SK-N-MC (cell line): ENCODE measurements at regions not wholly inside any gene's neighbourhood (a gene's known extent, or its start where the extent isn't known, plus 50 kb on each side); places are given as distances from the start of the nearest gene placed in this dataset.

ENCODE experiments used
- DNase-seq: peaks from one replicate; pipeline ENCODE4 v3.0.0-alpha.2; 2011; ENCODE audit warnings: low read depth, low spot score
- H3K27ac ChIP-seq: fragments of 200-600 bp; sonication (generic); 2 replicates; pipeline ENCODE4 v1.5.1; 2016; ENCODE audit warnings: mixed run types
- H3K36me3 ChIP-seq: fragments of 200-600 bp; sonication (generic); 2 replicates; pipeline ENCODE4 v1.6.1; 2017; ENCODE audit warnings: antibody characterized with exemption, low read length, mixed read lengths; ENCODE audit not compliant: insufficient read depth
- H3K4me3 ChIP-seq: fragments of 200-600 bp; sonication (generic); 2 replicates; pipeline ENCODE4 v1.5.1; 2016
- H3K9ac ChIP-seq: fragments of 200-600 bp; sonication (generic); 2 replicates; pipeline ENCODE4 v1.8.0; 2017; ENCODE audit warnings: mixed run types, mixed read lengths; ENCODE audit not compliant: insufficient read length
- H3K9me3 ChIP-seq: fragments of 200-600 bp; sonication (generic); 2 replicates; pipeline ENCODE4 v1.6.1; 2017; ENCODE audit warnings: low read depth, mild to moderate bottlenecking, antibody characterized with exemption, low read length, moderate library complexity, mixed read lengths
- EZH2 ChIP-seq: fragments of 200-600 bp; sonication (generic); IDR thresholded peaks from one replicate; pipeline ENCODE4 v1.6.1; 2017; ENCODE audit warnings: antibody characterized with exemption
- FOXP2 ChIP-seq: optimal IDR thresholded peaks from 2 replicates; pipeline ENCODE3; 2011; ENCODE audit warnings: mild to moderate bottlenecking, moderate library complexity; ENCODE audit not compliant: insufficient read depth; ENCODE audit errors: extremely low read length, control extremely low read depth
- POLR2AphosphoS5 ChIP-seq: IDR thresholded peaks from 2 replicates; pipeline ENCODE4 v1.6.1; 2012; ENCODE audit warnings: mild to moderate bottlenecking, low read depth, low read length, borderline replicate concordance

GRCh38 chr14:31930070-31930469 lies 147.0 kb upstream of the ARHGAP5 start:
- H3K9me3 ChIP-seq: no peaks in the 10 kb centered on the region
- no peak overlapping the region for H3K27ac ChIP-seq
- no peak overlapping the region for H3K4me3 ChIP-seq
- H3K9ac ChIP-seq: no peak overlapping the region
- TF ChIP-seq EZH2: no peak
- no peak for TF ChIP-seq FOXP2
- no peak for TF ChIP-seq POLR2AphosphoS5
- no peak for DNase-seq
- no peaks in the 10 kb centered on the region for H3K36me3 ChIP-seq

GRCh38 chr14:31930493-31931240 lies 146.4 kb upstream of the ARHGAP5 start:
- TF ChIP-seq POLR2AphosphoS5 (no peak), EZH2 (no peak), FOXP2 (no peak)
- DNase-seq: no peak
- no peaks in the 10 kb centered on the region for H3K9me3 ChIP-seq
- H3K36me3 ChIP-seq: no peaks in the 10 kb centered on the region
- H3K9ac ChIP-seq: no peak overlapping the region
- H3K4me3 ChIP-seq: no peak overlapping the region
- H3K27ac ChIP-seq: no peak overlapping the region

DNA sequence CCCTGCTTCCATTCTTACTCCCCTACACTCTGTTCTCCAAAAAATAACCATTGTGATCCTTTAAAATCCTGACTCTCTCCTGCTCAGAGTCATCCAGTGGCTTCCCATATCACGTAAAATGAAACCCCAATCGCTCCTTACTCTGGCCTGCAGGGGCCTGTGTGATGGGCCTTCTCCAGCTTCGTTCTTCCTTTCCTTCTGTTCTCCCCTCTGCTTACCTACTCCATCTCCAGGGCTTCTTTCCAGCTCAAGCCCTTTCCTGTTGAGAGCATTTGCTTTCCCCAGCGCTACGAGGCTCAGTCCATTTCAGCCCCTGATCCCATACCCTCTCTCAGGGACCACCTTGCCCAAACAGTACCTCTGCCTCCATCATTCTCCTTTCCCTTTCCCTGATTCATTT lies 144.4 kb upstream of the ARHGAP5 start:
- Histone ChIP-seq H3K4me3 (no peak overlapping the region), H3K9ac (no peak overlapping the region), H3K9me3 (no peaks in the 10 kb centered on the region), H3K36me3 (no peaks in the 10 kb centered on the region), H3K27ac (no peak overlapping the region)
- TF ChIP-seq FOXP2: no peak
- TF ChIP-seq EZH2: no peak
- TF ChIP-seq POLR2AphosphoS5: no peak
- no peak for DNase-seq

DNA sequence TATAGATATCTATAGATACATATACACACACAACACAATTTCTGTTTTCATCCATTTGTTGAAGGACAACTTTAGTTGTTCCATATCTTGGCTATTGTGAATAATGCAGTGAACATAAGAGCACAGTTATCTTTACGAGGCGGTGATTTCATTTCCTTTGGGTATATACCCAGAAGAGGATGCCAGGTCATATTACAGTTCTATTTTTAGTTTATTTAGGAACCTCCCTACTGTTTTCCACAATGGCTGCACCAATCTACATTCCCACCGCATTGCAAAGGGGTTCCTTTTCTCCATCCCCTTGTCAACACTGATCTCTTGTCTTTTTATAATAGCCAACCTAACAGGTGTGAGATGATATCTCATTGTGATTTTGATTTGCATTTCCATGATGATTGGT lies 143.4 kb upstream of the ARHGAP5 start:
- H3K36me3 ChIP-seq: no peaks in the 10 kb centered on the region
- TF ChIP-seq EZH2: no peak
- no peak for TF ChIP-seq POLR2AphosphoS5
- no peak for TF ChIP-seq FOXP2
- no peak overlapping the region for H3K4me3 ChIP-seq
- H3K9me3 ChIP-seq: no peaks in the 10 kb centered on the region
- H3K27ac ChIP-seq: no peak overlapping the region
- no peak overlapping the region for H3K9ac ChIP-seq
- DNase-seq: no peak

DNA sequence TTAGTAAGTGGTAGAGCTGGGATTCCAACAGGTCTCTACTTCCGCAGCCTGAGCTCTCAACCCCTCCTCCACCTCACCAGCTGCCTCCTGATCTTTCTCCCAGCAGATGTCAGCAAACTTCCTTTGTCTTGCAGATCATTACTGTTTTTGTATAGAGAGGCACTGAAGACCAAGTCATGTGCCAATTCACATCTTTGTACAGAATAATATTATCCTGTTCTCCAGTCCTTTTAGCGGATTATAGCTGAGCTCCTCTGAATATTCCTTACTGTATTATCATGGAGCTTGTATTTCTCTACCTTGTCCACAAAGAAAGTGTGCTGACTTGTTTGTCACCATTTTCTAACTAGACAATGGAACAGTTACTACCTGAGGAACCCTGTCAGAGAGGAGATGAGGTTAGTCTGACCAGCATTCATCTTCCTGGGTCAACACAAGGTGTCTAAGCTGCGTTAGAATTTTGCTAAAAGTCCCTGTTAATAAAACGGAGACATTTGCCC lies 142.3 kb upstream of the ARHGAP5 start:
- no peak for DNase-seq

DNA sequence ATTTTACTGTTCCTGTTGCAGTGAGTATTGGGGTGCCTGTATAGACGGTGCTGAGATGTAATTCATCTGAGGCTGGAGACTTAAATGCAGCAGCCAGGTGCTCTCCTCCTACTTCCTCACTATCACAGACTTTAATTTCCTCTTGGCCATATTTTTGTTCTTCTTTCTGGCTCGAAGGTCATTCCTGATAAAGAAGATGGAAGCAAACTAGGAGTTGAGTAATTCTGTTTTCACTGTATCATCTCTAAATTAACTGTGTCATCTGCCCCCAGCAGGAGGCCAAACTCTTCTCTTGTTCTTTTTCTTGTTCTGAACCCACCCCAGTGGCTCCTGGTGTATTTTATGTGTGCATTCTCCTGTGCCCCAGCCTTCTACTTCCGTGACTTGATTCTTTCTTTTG lies 141.7 kb upstream of the ARHGAP5 start:
- Histone ChIP-seq H3K4me3 (no peak overlapping the region), H3K36me3 (no peaks in the 10 kb centered on the region), H3K27ac (no peak overlapping the region), H3K9me3 (no peaks in the 10 kb centered on the region), H3K9ac (no peak overlapping the region)
- TF ChIP-seq POLR2AphosphoS5: no peak
- no peak for TF ChIP-seq FOXP2
- no peak for DNase-seq

More for the DNA sequence above, 142.3 kb upstream of the ARHGAP5 start:
- Histone ChIP-seq H3K9ac (no peak overlapping the region), H3K36me3 (no peaks in the 10 kb centered on the region), H3K4me3 (no peak overlapping the region), H3K9me3 (no peaks in the 10 kb centered on the region), H3K27ac (no peak overlapping the region)
- TF ChIP-seq POLR2AphosphoS5: no peak

DNA sequence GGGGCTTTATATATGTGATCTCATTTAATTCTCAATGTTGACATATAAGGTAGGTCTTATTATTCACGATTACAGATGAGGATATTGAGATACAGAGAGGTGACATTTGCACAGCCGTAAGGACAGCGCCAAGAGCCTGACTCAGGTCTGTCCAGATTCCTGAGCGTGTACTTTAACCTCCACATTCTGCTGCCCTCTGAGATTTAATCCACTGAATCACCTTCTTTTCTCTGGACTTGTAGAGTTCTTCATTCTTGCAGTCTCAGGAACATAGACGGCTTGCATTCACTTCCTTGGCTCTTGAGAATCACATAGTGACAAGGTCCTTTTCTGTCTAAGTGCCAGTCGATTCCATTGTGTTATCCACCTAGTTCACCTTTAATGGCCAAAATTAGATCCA lies 141.0 kb upstream of the ARHGAP5 start:
- Histone ChIP-seq H3K27ac (no peak overlapping the region), H3K9ac (no peak overlapping the region), H3K36me3 (no peaks in the 10 kb centered on the region), H3K9me3 (no peaks in the 10 kb centered on the region), H3K4me3 (no peak overlapping the region)
- no peak for TF ChIP-seq EZH2
- TF ChIP-seq FOXP2: no peak
- TF ChIP-seq POLR2AphosphoS5: no peak
- DNase-seq: no peak

DNA sequence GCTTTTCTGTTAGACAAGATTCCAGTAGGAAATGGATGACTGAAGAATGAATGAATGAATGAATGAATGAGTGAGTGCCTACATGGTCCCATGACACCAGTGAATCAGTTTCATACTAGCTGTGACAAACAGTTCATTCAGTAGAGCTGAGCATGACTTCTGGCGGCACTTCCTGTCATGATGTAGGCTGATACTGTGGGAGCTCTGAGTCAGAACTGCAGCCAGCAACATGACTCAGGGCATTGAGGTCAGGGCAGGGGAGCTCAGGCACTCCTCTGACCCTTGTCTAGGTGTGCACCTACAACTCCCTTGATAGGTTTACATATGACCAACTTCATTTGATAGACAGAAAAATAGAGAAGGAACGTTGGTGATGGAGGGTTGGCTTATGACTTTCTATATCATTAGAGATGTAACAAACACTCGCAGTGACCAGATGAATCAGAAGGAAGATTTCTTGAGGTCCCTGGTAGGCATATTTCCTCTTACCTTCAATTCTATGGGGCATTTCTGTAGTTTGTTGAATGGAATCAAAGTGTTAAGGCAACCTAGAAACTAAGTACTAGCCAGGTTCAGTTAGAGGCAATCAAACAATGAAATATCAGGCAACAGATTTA lies 139.3 kb upstream of the ARHGAP5 start:
- DNase-seq: no peak
- TF ChIP-seq FOXP2 (no peak), EZH2 (no peak), POLR2AphosphoS5 (no peak)
- no peak overlapping the region for H3K27ac ChIP-seq
- no peaks in the 10 kb centered on the region for H3K9me3 ChIP-seq
- no peaks in the 10 kb centered on the region for H3K36me3 ChIP-seq
- no peak overlapping the region for H3K9ac ChIP-seq
- H3K4me3 ChIP-seq: no peak overlapping the region
